ENCODE measurements at regions not wholly inside any gene's neighbourhood (a gene's known extent, or its start where the extent isn't known, plus 50 kb on each side); places are given as distances from the start of the nearest gene placed in this dataset.

- ChIA-PET CTCF (no interaction called here), POLR2A (no interaction called here)
- H3K4me1 ChIP-seq (ENCODE audit: control insufficient read depth, extremely low read depth, insufficient read depth, low read length) = no peaks in the 10 kb centered on the region
- dilution Hi-C loops (cut with MboI; ENCODE audit: extremely low pct_ligation_motif_present, low sequenced_read_pairs) (no loop called here), intact Hi-C loops (cut with micrococcal nuclease) (no loop called here)
- no peak overlapping the region for H3K4me3 ChIP-seq (replicated peaks in 1 of 3; ENCODE audit: insufficient read depth in 1 of 3, low read depth in 1 of 3, low read length in 3 of 3)
- FAIRE-seq (no peak), DNase-seq (ENCODE audit: low read depth, low spot score) (no peak)
- H3K27ac ChIP-seq (ENCODE audit: insufficient read depth, low read depth, low read length) = no peak overlapping the region
- no peak overlapping the region for H3K4me2 ChIP-seq (ENCODE audit: insufficient read depth, low read length)
- no peaks in the 10 kb centered on the region for H3K27me3 ChIP-seq (ENCODE audit: control insufficient read depth in 2 of 2, insufficient read depth in 2 of 2, low read length in 2 of 2)
- H4K20me1 ChIP-seq (replicated peaks; ENCODE audit: control insufficient read depth, extremely low read depth, insufficient read depth, low read length) = no peaks in the 10 kb centered on the region
- H3K9me3 ChIP-seq (replicated peaks; ENCODE audit: control insufficient read depth, insufficient read depth, low read length) = no peaks in the 10 kb centered on the region
- no peaks in the 10 kb centered on the region for H3K9me1 ChIP-seq (replicated peaks; ENCODE audit: control insufficient read depth, extremely low read depth, insufficient read depth, low read length)
- H2AFZ ChIP-seq (ENCODE audit: low read depth, low read length) = no peak overlapping the region
- H3K36me3 ChIP-seq (ENCODE audit: control insufficient read depth in 2 of 2, extremely low read depth in 1 of 2, insufficient read depth in 2 of 2, low read length in 2 of 2) = no peaks in the 10 kb centered on the region
- no TSS peak for BruUV-seq (replicated peaks)
- H3K79me2 ChIP-seq (ENCODE audit: control insufficient read depth, insufficient read depth, low read length) = no peaks in the 10 kb centered on the region
- no peak overlapping the region for H3K9ac ChIP-seq (replicated peaks; ENCODE audit: extremely low read depth, insufficient read depth, low read length)
- TF ChIP-seq POLR2A (IDR thresholded peaks at IDR 0.05; ENCODE audit: low read depth, low read length) (no peak), GATA2 (IDR thresholded peaks at IDR 0.05; ENCODE audit: insufficient read depth, insufficient read length, low read depth, low read length) (no peak), POLR2AphosphoS5 (IDR thresholded peaks at IDR 0.05; ENCODE audit: insufficient read depth, low read depth, low read length) (no peak), CTCF (IDR thresholded peaks at IDR 0.05; ENCODE audit: extremely low read depth in 1 of 2, insufficient read depth in 1 of 2, low read depth in 1 of 2, low read length in 2 of 2) (no peak)
These were observed 364.9 kb downstream of the GALC start for GRCh38 chr14:87628129-87628528.

GRCh38 chr14:87626266-87626665 lies 366.7 kb downstream of the GALC start:
- intact Hi-C loops (cut with micrococcal nuclease) = no loop called here
- BruUV-seq (replicated peaks) = no TSS peak
- Histone ChIP-seq H3K4me2 (ENCODE audit: insufficient read depth, low read length) (no peak overlapping the region), H2AFZ (ENCODE audit: low read depth, low read length) (no peak overlapping the region), H3K4me3 (replicated peaks in 1 of 3; ENCODE audit: insufficient read depth in 1 of 3, low read depth in 1 of 3, low read length in 3 of 3) (no peak overlapping the region), H3K4me1 (ENCODE audit: control insufficient read depth, extremely low read depth, insufficient read depth, low read length) (no peaks in the 10 kb centered on the region), H3K9me1 (replicated peaks; ENCODE audit: control insufficient read depth, extremely low read depth, insufficient read depth, low read length) (no peaks in the 10 kb centered on the region), H4K20me1 (replicated peaks; ENCODE audit: control insufficient read depth, extremely low read depth, insufficient read depth, low read length) (no peaks in the 10 kb centered on the region), H3K27me3 (ENCODE audit: control insufficient read depth in 2 of 2, insufficient read depth in 2 of 2, low read length in 2 of 2) (no peaks in the 10 kb centered on the region), H3K79me2 (ENCODE audit: control insufficient read depth, insufficient read depth, low read length) (no peaks in the 10 kb centered on the region), H3K9ac (replicated peaks; ENCODE audit: extremely low read depth, insufficient read depth, low read length) (no peak overlapping the region), H3K36me3 (ENCODE audit: control insufficient read depth in 2 of 2, extremely low read depth in 1 of 2, insufficient read depth in 2 of 2, low read length in 2 of 2) (no peaks in the 10 kb centered on the region), H3K9me3 (replicated peaks; ENCODE audit: control insufficient read depth, insufficient read depth, low read length) (no peaks in the 10 kb centered on the region), H3K27ac (ENCODE audit: insufficient read depth, low read depth, low read length) (no peak overlapping the region)
- dilution Hi-C loops (cut with MboI; ENCODE audit: extremely low pct_ligation_motif_present, low sequenced_read_pairs) = no loop called here
- DNase-seq (ENCODE audit: low read depth, low spot score) = no peak
- TF ChIP-seq EZH2 (IDR thresholded peaks at IDR 0.05; ENCODE audit: borderline replicate concordance, low read depth, low read length, severe bottlenecking) = no peak
- TF ChIP-seq MYC (IDR thresholded peaks at IDR 0.05; ENCODE audit: low read depth, low read length) = no peak
- no peak for TF ChIP-seq CTCF (IDR thresholded peaks at IDR 0.05; ENCODE audit: extremely low read depth in 1 of 2, insufficient read depth in 1 of 2, low read depth in 1 of 2, low read length in 2 of 2)
- TF ChIP-seq JUN (IDR thresholded peaks at IDR 0.05; ENCODE audit: borderline replicate concordance, insufficient read depth, insufficient read length, low read depth) = no peak
- TF ChIP-seq POLR2AphosphoS5 (IDR thresholded peaks at IDR 0.05; ENCODE audit: insufficient read depth, low read depth, low read length) = no peak
- TF ChIP-seq FOS (IDR thresholded peaks at IDR 0.05; ENCODE audit: borderline replicate concordance, insufficient read depth, low read length) = no peak
- TF ChIP-seq POLR2A (IDR thresholded peaks at IDR 0.05; ENCODE audit: low read depth, low read length) = no peak
- TF ChIP-seq MAX (IDR thresholded peaks at IDR 0.05; ENCODE audit: insufficient read depth, insufficient read length) = no peak
- no peak for TF ChIP-seq GATA2 (IDR thresholded peaks at IDR 0.05; ENCODE audit: insufficient read depth, insufficient read length, low read depth, low read length)
- CTCF ChIA-PET = no interaction called here
- no peak for FAIRE-seq
- POLR2A ChIA-PET = no interaction called here
